AG09309 (cell line): ENCODE measurements at regions not wholly inside any gene's neighbourhood (a gene's known extent, or its start where the extent isn't known, plus 50 kb on each side); places are given as distances from the start of the nearest gene placed in this dataset.
"Not testable (repeated sequence)": the region's sequence is repeated elsewhere in the genome, so short reads cannot be mapped to it uniquely, and the experiment has no call there.

Experiments used
- DNase-seq: peaks from one replicate; pipeline ENCODE4 v3.0.0-alpha.2; 2010; ENCODE audit warnings: low read depth
- H3K4me3 ChIP-seq: 2 replicates; pipeline ENCODE4 v1.5.1; 2011; ENCODE audit warnings: mild to moderate bottlenecking, low read depth, low read length, moderate library complexity; ENCODE audit not compliant: control insufficient read depth
- CTCF ChIP-seq: IDR thresholded peaks from 2 replicates; pipeline ENCODE4 v1.5.1; 2011; ENCODE audit warnings: mild to moderate bottlenecking, low read depth, low read length, inconsistent platforms; ENCODE audit not compliant: insufficient read depth, control insufficient read depth; ENCODE audit errors: missing control alignments

- no peak for DNase-seq
- H3K4me3 ChIP-seq = no peak overlapping the region
- TF ChIP-seq CTCF = no peak
Observed at GRCh38 chr9:38250279-38251035, 142.0 kb upstream of the ALDH1B1 start.

- no peak for DNase-seq
- TF ChIP-seq CTCF = no peak
- no peak overlapping the region for H3K4me3 ChIP-seq
Observed at GRCh38 chr9:38249587-38250210, 142.8 kb upstream of the ALDH1B1 start.

GRCh38 chr9:38249049-38249448 lies 143.5 kb upstream of the ALDH1B1 start:
- TF ChIP-seq CTCF = no peak
- no peak for DNase-seq
- no peak overlapping the region for H3K4me3 ChIP-seq

- H3K4me3 ChIP-seq = no peak overlapping the region
- no peak for DNase-seq
- TF ChIP-seq CTCF = no peak
Observed at GRCh38 chr9:38246833-38247232, 145.7 kb upstream of the ALDH1B1 start.

- no peak for DNase-seq
- no peak for TF ChIP-seq CTCF
- H3K4me3 ChIP-seq = no peak overlapping the region
Observed at GRCh38 chr9:38244971-38245370, 147.5 kb upstream of the ALDH1B1 start.

GRCh38 chr9:38243993-38244392 lies 148.5 kb upstream of the ALDH1B1 start:
- no peak for TF ChIP-seq CTCF
- no peak overlapping the region for H3K4me3 ChIP-seq
- DNase-seq = no peak

GRCh38 chr9:38242151-38242550 lies 150.4 kb upstream of the ALDH1B1 start:
- not testable (repeated sequence) for H3K4me3 ChIP-seq, DNase-seq
